Subcutaneous abdominal adipose tissue (tissue), 5 donors: ENCODE measurements at regions not wholly inside any gene's neighbourhood (a gene's known extent, or its start where the extent isn't known, plus 50 kb on each side); places are given as distances from the start of the nearest gene placed in this dataset.

Source experiments
- H3K27ac ChIP-seq: one replicate; pipeline ENCODE4 v1.7.0; 2013; ENCODE audit warnings: low read depth, mild to moderate bottlenecking, inconsistent platforms, low read length, moderate library complexity
- H3K27me3 ChIP-seq, 5 donors: one replicate each; pipeline ENCODE4 v1.7.0; 2013; ENCODE audit warnings: low read length in 5 of 5, inconsistent platforms in 1 of 5; ENCODE audit not compliant: control insufficient read depth in 5 of 5, insufficient read depth in 4 of 5
- H3K36me3 ChIP-seq, 5 donors: one replicate each; pipeline ENCODE4 v1.7.0; 2013; ENCODE audit warnings: low read length in 5 of 5; ENCODE audit not compliant: control insufficient read depth in 5 of 5, insufficient read depth in 5 of 5
- H3K4me1 ChIP-seq, 5 donors: one replicate each; pipeline ENCODE4 v1.7.0; 2013; ENCODE audit warnings: low read length in 5 of 5, mild to moderate bottlenecking in 3 of 5, moderate library complexity in 1 of 5; ENCODE audit not compliant: control insufficient read depth in 5 of 5, insufficient read depth in 5 of 5
- H3K4me3 ChIP-seq, 5 donors: one replicate each; pipeline ENCODE4 v1.7.0; 2013; ENCODE audit warnings: low read length in 5 of 5, low read depth in 1 of 5
- H3K9ac ChIP-seq, 5 donors: one replicate each; pipeline ENCODE4 v1.7.0; 2013; ENCODE audit warnings: low read length in 5 of 5, mild to moderate bottlenecking in 4 of 5, moderate library complexity in 3 of 5
- H3K9me3 ChIP-seq, 5 donors: one replicate each; pipeline ENCODE4 v1.7.0; 2013; ENCODE audit warnings: low read length in 5 of 5; ENCODE audit not compliant: control insufficient read depth in 5 of 5
- donor health status: healthy.
- donor health status: healthy.
- donor health status: healthy.
- donor health status: healthy.
- donor health status: healthy.

GRCh38 chr16:64370112-64370511, 751.8 kb downstream of the CDH11 start:
- Histone ChIP-seq H3K27me3 (no peaks in the 10 kb centered on the region), H3K4me3 (no peak overlapping the region), H3K9me3 (no peaks in the 10 kb centered on the region), H3K27ac (no peak overlapping the region), H3K9ac (no peak overlapping the region), H3K4me1 (peaks cover 0 to 8% (median 3%) of the 10 kb centered on the region in 5 donors), H3K36me3 (no peaks in the 10 kb centered on the region)

- H3K9ac ChIP-seq, result no peak overlapping the region
- H3K27me3 ChIP-seq, result no peaks in the 10 kb centered on the region
- H3K4me3 ChIP-seq, result no peak overlapping the region
- H3K36me3 ChIP-seq, result no peaks in the 10 kb centered on the region
- H3K9me3 ChIP-seq, result no peaks in the 10 kb centered on the region
- peaks cover 0 to 8% (median 3%) of the 10 kb centered on the region in 5 donors for H3K4me1 ChIP-seq
- no peak overlapping the region for H3K27ac ChIP-seq
Measured at GRCh38 chr16:64365448-64365931, 756.4 kb downstream of the CDH11 start.

GRCh38 chr16:64364894-64365293, 757.0 kb downstream of the CDH11 start:
- H3K27ac ChIP-seq, result no peak overlapping the region
- H3K36me3 ChIP-seq, result no peaks in the 10 kb centered on the region
- no peaks in the 10 kb centered on the region for H3K9me3 ChIP-seq
- no peak overlapping the region for H3K9ac ChIP-seq
- H3K4me1 ChIP-seq, result peaks cover 0 to 2% (median 0%) of the 10 kb centered on the region in 5 donors
- H3K4me3 ChIP-seq, result no peak overlapping the region
- H3K27me3 ChIP-seq, result no peaks in the 10 kb centered on the region

- Histone ChIP-seq H3K4me3 (no peak overlapping the region), H3K9ac (no peak overlapping the region), H3K36me3 (no peaks in the 10 kb centered on the region), H3K27ac (no peak overlapping the region), H3K9me3 (no peaks in the 10 kb centered on the region), H3K27me3 (no peaks in the 10 kb centered on the region), H3K4me1 (no peaks in the 10 kb centered on the region)
Measured at GRCh38 chr16:64364416-64364815, 757.4 kb downstream of the CDH11 start.

GRCh38 chr16:64364016-64364415, 757.8 kb downstream of the CDH11 start:
- no peaks in the 10 kb centered on the region for H3K4me1 ChIP-seq
- no peaks in the 10 kb centered on the region for H3K27me3 ChIP-seq
- no peak overlapping the region for H3K4me3 ChIP-seq
- no peaks in the 10 kb centered on the region for H3K36me3 ChIP-seq
- H3K27ac ChIP-seq, result no peak overlapping the region
- no peak overlapping the region for H3K9ac ChIP-seq
- H3K9me3 ChIP-seq, result no peaks in the 10 kb centered on the region

- no peak overlapping the region for H3K27ac ChIP-seq
- no peak overlapping the region for H3K4me3 ChIP-seq
- no peak overlapping the region for H3K9ac ChIP-seq
- H3K27me3 ChIP-seq, result no peaks in the 10 kb centered on the region
- H3K36me3 ChIP-seq, result no peaks in the 10 kb centered on the region
- no peaks in the 10 kb centered on the region for H3K4me1 ChIP-seq
- no peaks in the 10 kb centered on the region for H3K9me3 ChIP-seq
Measured at GRCh38 chr16:64363039-64363438, 758.8 kb downstream of the CDH11 start.

- Histone ChIP-seq H3K27me3 (no peaks in the 10 kb centered on the region), H3K36me3 (no peaks in the 10 kb centered on the region), H3K4me3 (no peak overlapping the region), H3K4me1 (no peaks in the 10 kb centered on the region), H3K9me3 (no peaks in the 10 kb centered on the region), H3K27ac (no peak overlapping the region), H3K9ac (no peak overlapping the region)
Measured at GRCh38 chr16:64362193-64362592, 759.7 kb downstream of the CDH11 start.

- no peak overlapping the region for H3K4me3 ChIP-seq
Measured at GRCh38 chr16:64361753-64362152, 760.1 kb downstream of the CDH11 start.

GRCh38 chr16:64358291-64358690, 763.6 kb downstream of the CDH11 start:
- no peaks in the 10 kb centered on the region for H3K36me3 ChIP-seq
- H3K9ac ChIP-seq, result no peak overlapping the region
- no peak overlapping the region for H3K27ac ChIP-seq
- H3K4me3 ChIP-seq, result no peak overlapping the region
- peaks cover 0 to 11% (median 3%) of the 10 kb centered on the region in 5 donors for H3K4me1 ChIP-seq
- H3K27me3 ChIP-seq, result no peaks in the 10 kb centered on the region
- no peaks in the 10 kb centered on the region for H3K9me3 ChIP-seq

More at GRCh38 chr16:64361753-64362152, 760.1 kb downstream of the CDH11 start:
- no peaks in the 10 kb centered on the region for H3K36me3 ChIP-seq
- no peak overlapping the region for H3K9ac ChIP-seq
- no peak overlapping the region for H3K27ac ChIP-seq
- no peaks in the 10 kb centered on the region for H3K9me3 ChIP-seq
- H3K27me3 ChIP-seq, result no peaks in the 10 kb centered on the region
- peaks cover 0 to under 1% (median 0%) of the 10 kb centered on the region in 5 donors for H3K4me1 ChIP-seq

- no peaks in the 10 kb centered on the region for H3K9me3 ChIP-seq
- peaks cover 0 to 11% (median 3%) of the 10 kb centered on the region in 5 donors for H3K4me1 ChIP-seq
- no peak overlapping the region for H3K27ac ChIP-seq
- H3K27me3 ChIP-seq, result no peaks in the 10 kb centered on the region
- no peak overlapping the region for H3K9ac ChIP-seq
- H3K4me3 ChIP-seq, result no peak overlapping the region
- H3K36me3 ChIP-seq, result no peaks in the 10 kb centered on the region
Measured at GRCh38 chr16:64356267-64356666, 765.6 kb downstream of the CDH11 start.

- Histone ChIP-seq H3K4me3 (no peak overlapping the region), H3K27me3 (no peaks in the 10 kb centered on the region), H3K27ac (no peak overlapping the region), H3K9me3 (no peaks in the 10 kb centered on the region), H3K36me3 (no peaks in the 10 kb centered on the region), H3K4me1 (peaks cover 0 to 11% (median 3%) of the 10 kb centered on the region in 5 donors), H3K9ac (no peak overlapping the region)
Measured at GRCh38 chr16:64352246-64352645, 769.6 kb downstream of the CDH11 start.
